ENCODE measurements at regions not wholly inside any gene's neighbourhood (a gene's known extent, or its start where the extent isn't known, plus 50 kb on each side); places are given as distances from the start of the nearest gene placed in this dataset.

GRCh38 chr2:212638694-212639093 lies 100.1 kb upstream of the ERBB4 start:
- no peak overlapping the region for H3K56ac ChIP-seq (ENCODE audit: insufficient read length, low read depth, low read length)
- no peaks in the 10 kb centered on the region for H3K79me1 ChIP-seq (ENCODE audit: insufficient read depth, low read depth, low read length, poor library complexity, severe bottlenecking)
- H3K27me3 ChIP-seq (ENCODE audit: insufficient read depth, low read length): no peaks in the 10 kb centered on the region
- TF ChIP-seq CTCF (conservative IDR thresholded peaks at IDR 0.05): no peak
- DNase-seq: no peak
- H2AK5ac ChIP-seq (ENCODE audit: insufficient read length, low read length): no peak overlapping the region
- H4K5ac ChIP-seq (ENCODE audit: insufficient read length, low read depth, low read length): no peak overlapping the region
- H3K27ac ChIP-seq (ENCODE audit: insufficient read length, low read depth, low read length): no peak overlapping the region
- H3K18ac ChIP-seq (ENCODE audit: insufficient read length, low read depth, low read length): no peak overlapping the region
- H3K4me1 ChIP-seq (ENCODE audit: insufficient read depth, low read length): no peaks in the 10 kb centered on the region
- H3K4me1 Mint-ChIP-seq: no peaks in the 10 kb centered on the region; a peak in 1 of 4 replicates
- H2BK5ac ChIP-seq (ENCODE audit: insufficient read length, low read length): no peak overlapping the region
- no peak overlapping the region for H3T11ph ChIP-seq (ENCODE audit: low read length)
- no peak overlapping the region for H2BK12ac ChIP-seq (ENCODE audit: insufficient read length, low read depth, low read length)
- H2BK120ac ChIP-seq (ENCODE audit: low read depth, low read length, poor library complexity, severe bottlenecking): no peak overlapping the region
- H3K9me3 Mint-ChIP-seq: no peaks in the 10 kb centered on the region
- no peaks in the 10 kb centered on the region for H3K23me2 ChIP-seq (ENCODE audit: insufficient read length, low read depth, low read length, poor library complexity, severe bottlenecking)
- WGBS (ENCODE audit: extremely low coverage, insufficient read length, low lambda C conversion rate): no CpG with 5 or more reads among the region's 2 CpGs
- H3K9ac ChIP-seq (ENCODE audit: extremely low read depth, insufficient read length, low read length): no peak overlapping the region
- no peaks in the 10 kb centered on the region for H3K79me2 ChIP-seq (ENCODE audit: insufficient read depth, low read length)
- no peaks in the 10 kb centered on the region for H3K9me3 ChIP-seq (ENCODE audit: control insufficient read depth, low read depth, low read length)
- H4K91ac ChIP-seq (ENCODE audit: insufficient read length, low read depth, low read length): no peak overlapping the region
- no peak overlapping the region for H3K23ac ChIP-seq (ENCODE audit: insufficient read length, low read depth, low read length)
- no peak overlapping the region for H3K4ac ChIP-seq (ENCODE audit: low read depth, low read length)
- peaks cover 2% of the 10 kb centered on the region for H3K27me3 Mint-ChIP-seq (ENCODE audit: low read depth)
- H2BK20ac ChIP-seq (ENCODE audit: low read depth, low read length, poor library complexity, severe bottlenecking): no peak overlapping the region
- no peaks in the 10 kb centered on the region for H3K36me3 Mint-ChIP-seq (ENCODE audit: insufficient read depth in 1 of 3, low read depth in 3 of 3)
- no peak overlapping the region for H3K27ac Mint-ChIP-seq
- no peaks in the 10 kb centered on the region for H4K20me1 ChIP-seq (ENCODE audit: control insufficient read depth, insufficient read depth, insufficient read length)
- H3K4me2 ChIP-seq (ENCODE audit: insufficient read depth, insufficient read length, low read length): no peak overlapping the region
- H3K4me3 Mint-ChIP-seq: no peak overlapping the region
- no peak overlapping the region for H4K8ac ChIP-seq (replicated peaks; ENCODE audit: insufficient read length, low read depth, low read length)
- no peak overlapping the region for H3K14ac ChIP-seq (ENCODE audit: insufficient read depth, low read length)
- H2BK15ac ChIP-seq (ENCODE audit: low read depth, low read length): no peak overlapping the region
- H2AFZ ChIP-seq (ENCODE audit: low read length): no peak overlapping the region
